DND-41 (cell line): ENCODE measurements at regions not wholly inside any gene's neighbourhood (a gene's known extent, or its start where the extent isn't known, plus 50 kb on each side); places are given as distances from the start of the nearest gene placed in this dataset.

ENCODE experiments used
- EZH2 ChIP-seq: IDR thresholded peaks from 3 replicates; pipeline ENCODE4 v1.6.1; 2012; ENCODE audit warnings: borderline replicate concordance, low read depth, mild to moderate bottlenecking, moderate library complexity, low read length, inconsistent platforms; ENCODE audit not compliant: severe bottlenecking
- TF ChIP-seq, protein P1 (sequence below): IDR thresholded peaks from 2 replicates; pipeline ENCODE4 v1.5.1; 2012; ENCODE audit warnings: borderline replicate concordance, low read length, moderate library complexity, mild to moderate bottlenecking; ENCODE audit not compliant: poor library complexity, severe bottlenecking; ENCODE audit errors: extremely low read depth

DNA sequence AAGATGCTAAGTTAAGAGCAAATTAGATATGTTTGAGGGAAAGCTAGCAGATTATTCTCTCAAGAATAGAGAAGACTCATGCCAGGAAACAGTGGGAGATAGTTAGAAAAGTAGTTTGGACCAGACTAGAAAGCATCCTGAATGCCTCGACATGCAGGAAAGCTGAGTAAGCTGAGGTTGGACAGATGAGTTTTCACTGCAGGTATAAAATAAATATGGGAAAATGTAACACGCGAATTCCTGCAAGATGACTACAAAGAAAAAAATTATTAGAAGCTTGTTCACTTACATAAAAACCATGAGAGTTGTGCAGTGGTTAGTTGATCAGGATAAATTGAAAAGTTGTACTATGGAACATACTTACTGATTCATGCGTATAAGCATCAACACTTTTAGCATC, 484.2 kb upstream of the MANEA start:
- TF ChIP-seq, protein P1, sequence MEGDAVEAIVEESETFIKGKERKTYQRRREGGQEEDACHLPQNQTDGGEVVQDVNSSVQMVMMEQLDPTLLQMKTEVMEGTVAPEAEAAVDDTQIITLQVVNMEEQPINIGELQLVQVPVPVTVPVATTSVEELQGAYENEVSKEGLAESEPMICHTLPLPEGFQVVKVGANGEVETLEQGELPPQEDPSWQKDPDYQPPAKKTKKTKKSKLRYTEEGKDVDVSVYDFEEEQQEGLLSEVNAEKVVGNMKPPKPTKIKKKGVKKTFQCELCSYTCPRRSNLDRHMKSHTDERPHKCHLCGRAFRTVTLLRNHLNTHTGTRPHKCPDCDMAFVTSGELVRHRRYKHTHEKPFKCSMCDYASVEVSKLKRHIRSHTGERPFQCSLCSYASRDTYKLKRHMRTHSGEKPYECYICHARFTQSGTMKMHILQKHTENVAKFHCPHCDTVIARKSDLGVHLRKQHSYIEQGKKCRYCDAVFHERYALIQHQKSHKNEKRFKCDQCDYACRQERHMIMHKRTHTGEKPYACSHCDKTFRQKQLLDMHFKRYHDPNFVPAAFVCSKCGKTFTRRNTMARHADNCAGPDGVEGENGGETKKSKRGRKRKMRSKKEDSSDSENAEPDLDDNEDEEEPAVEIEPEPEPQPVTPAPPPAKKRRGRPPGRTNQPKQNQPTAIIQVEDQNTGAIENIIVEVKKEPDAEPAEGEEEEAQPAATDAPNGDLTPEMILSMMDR: no peak
- no peak for TF ChIP-seq EZH2
